Karpas-422 (cell line): ENCODE measurements at regions not wholly inside any gene's neighbourhood (a gene's known extent, or its start where the extent isn't known, plus 50 kb on each side); places are given as distances from the start of the nearest gene placed in this dataset.

Experiments used
- DNase-seq: peaks from one replicate; pipeline ENCODE4 v3.0.0-alpha.2; 2015
- H2AFZ ChIP-seq: fragments of 200-600 bp; sonication (generic); 2 replicates; pipeline ENCODE4 v1.6.1; 2014; ENCODE audit warnings: antibody characterized with exemption, low read length, mixed read lengths
- H3K27ac ChIP-seq: fragments of 200-600 bp; sonication (generic); 2 replicates; pipeline ENCODE4 v1.5.1; 2014; ENCODE audit warnings: mild to moderate bottlenecking, low read length, moderate library complexity
- H3K27me3 ChIP-seq: fragments of 200-600 bp; sonication (generic); 2 replicates; pipeline ENCODE4 v1.6.1; 2014; ENCODE audit warnings: low read length, mixed read lengths
- H3K36me3 ChIP-seq: fragments of 200-600 bp; sonication (generic); 2 replicates; pipeline ENCODE4 v1.6.1; 2014; ENCODE audit warnings: low read length, mixed read lengths; ENCODE audit not compliant: insufficient read depth
- H3K4me1 ChIP-seq: fragments of 200-600 bp; sonication (generic); 2 replicates; pipeline ENCODE4 v1.6.1; 2014; ENCODE audit warnings: mild to moderate bottlenecking, low read length, mixed read lengths
- H3K4me2 ChIP-seq: fragments of 200-600 bp; sonication (generic); 2 replicates; pipeline ENCODE4 v1.6.1; 2014; ENCODE audit warnings: low read length, low read depth, mild to moderate bottlenecking; ENCODE audit not compliant: poor library complexity, severe bottlenecking
- H3K4me3 ChIP-seq: fragments of 200-600 bp; sonication (generic); 2 replicates; pipeline ENCODE4 v1.5.1; 2014; ENCODE audit warnings: mild to moderate bottlenecking, antibody characterized with exemption, low read length, mixed read lengths
- H3K79me2 ChIP-seq: fragments of 200-600 bp; sonication (generic); 2 replicates; pipeline ENCODE4 v1.6.1; 2014; ENCODE audit warnings: mild to moderate bottlenecking, low read length, mixed read lengths
- H3K9ac ChIP-seq: fragments of 200-600 bp; sonication (generic); 2 replicates; pipeline ENCODE4 v1.6.0; 2014; ENCODE audit warnings: low read length
- H3K9me2 ChIP-seq: fragments of 200-600 bp; sonication (generic), shearing (Covaris generic); replicated peaks from 2 replicates; pipeline ENCODE4 v1.6.0; 2014; ENCODE audit warnings: mild to moderate bottlenecking, low read length, moderate library complexity; ENCODE audit not compliant: insufficient read depth
- H3K9me3 ChIP-seq: fragments of 300-700, 200-600 bp; sonication (generic); 2 replicates; pipeline ENCODE4 v1.6.1; 2014; ENCODE audit warnings: low read length, mixed read lengths
- H4K20me1 ChIP-seq: fragments of 200-600 bp; sonication (generic); 2 replicates; pipeline ENCODE4 v1.6.1; 2014; ENCODE audit warnings: mild to moderate bottlenecking, antibody characterized with exemption, low read length, low read depth; ENCODE audit not compliant: insufficient read depth

GRCh38 chr5:107147589-107147988 lies 523.1 kb downstream of the EFNA5 start:
- no peaks in the 10 kb centered on the region for H3K36me3 ChIP-seq
- H3K4me1 ChIP-seq: no peaks in the 10 kb centered on the region
- H3K9ac ChIP-seq: no peak overlapping the region
- H3K4me3 ChIP-seq: no peak overlapping the region
- no peak overlapping the region for H2AFZ ChIP-seq
- no peaks in the 10 kb centered on the region for H3K79me2 ChIP-seq
- H3K9me3 ChIP-seq: peaks cover 12% of the 10 kb centered on the region
- no peak overlapping the region for H3K4me2 ChIP-seq
- no peaks in the 10 kb centered on the region for H3K27me3 ChIP-seq
- no peaks in the 10 kb centered on the region for H3K9me2 ChIP-seq
- no peak for DNase-seq
- H4K20me1 ChIP-seq: no peaks in the 10 kb centered on the region
- no peak overlapping the region for H3K27ac ChIP-seq

GRCh38 chr5:107146901-107147300 lies 523.8 kb downstream of the EFNA5 start:
- Histone ChIP-seq H3K27ac (no peak overlapping the region), H3K79me2 (no peaks in the 10 kb centered on the region), H3K36me3 (no peaks in the 10 kb centered on the region), H3K9me3 (peaks cover 13% of the 10 kb centered on the region), H3K4me3 (no peak overlapping the region), H3K4me1 (no peaks in the 10 kb centered on the region), H4K20me1 (no peaks in the 10 kb centered on the region), H3K9ac (no peak overlapping the region), H2AFZ (no peak overlapping the region), H3K27me3 (no peaks in the 10 kb centered on the region), H3K9me2 (no peaks in the 10 kb centered on the region), H3K4me2 (no peak overlapping the region)
- no peak for DNase-seq

- no peak for DNase-seq
Observed at GRCh38 chr5:107135391-107135790, 535.3 kb downstream of the EFNA5 start.

GRCh38 chr5:107134931-107135330 lies 535.8 kb downstream of the EFNA5 start:
- Histone ChIP-seq H3K4me2 (no peak overlapping the region), H3K79me2 (no peaks in the 10 kb centered on the region), H3K36me3 (no peaks in the 10 kb centered on the region), H3K27me3 (no peaks in the 10 kb centered on the region), H3K9me2 (no peaks in the 10 kb centered on the region), H3K9me3 (peaks cover 13% of the 10 kb centered on the region), H3K4me3 (no peak overlapping the region), H3K9ac (no peak overlapping the region), H3K27ac (no peak overlapping the region), H4K20me1 (no peaks in the 10 kb centered on the region), H3K4me1 (no peaks in the 10 kb centered on the region), H2AFZ (no peak overlapping the region)
- DNase-seq: no peak

More at GRCh38 chr5:107135391-107135790, 535.3 kb downstream of the EFNA5 start:
- H3K4me2 ChIP-seq: no peak overlapping the region
- no peaks in the 10 kb centered on the region for H3K9me2 ChIP-seq
- H3K9me3 ChIP-seq: peaks cover 16% of the 10 kb centered on the region
- no peak overlapping the region for H3K4me3 ChIP-seq
- H2AFZ ChIP-seq: no peak overlapping the region
- no peaks in the 10 kb centered on the region for H4K20me1 ChIP-seq
- H3K36me3 ChIP-seq: no peaks in the 10 kb centered on the region
- H3K9ac ChIP-seq: no peak overlapping the region
- no peaks in the 10 kb centered on the region for H3K27me3 ChIP-seq
- no peak overlapping the region for H3K27ac ChIP-seq
- no peaks in the 10 kb centered on the region for H3K4me1 ChIP-seq
- H3K79me2 ChIP-seq: no peaks in the 10 kb centered on the region

GRCh38 chr5:107129051-107129450 lies 541.7 kb downstream of the EFNA5 start:
- Histone ChIP-seq H2AFZ (no peak overlapping the region), H3K4me1 (no peaks in the 10 kb centered on the region), H3K9me3 (peaks cover 13% of the 10 kb centered on the region), H3K27me3 (no peaks in the 10 kb centered on the region), H4K20me1 (no peaks in the 10 kb centered on the region), H3K4me2 (no peak overlapping the region), H3K36me3 (no peaks in the 10 kb centered on the region), H3K9me2 (no peaks in the 10 kb centered on the region), H3K4me3 (no peak overlapping the region), H3K27ac (no peak overlapping the region), H3K9ac (no peak overlapping the region), H3K79me2 (no peaks in the 10 kb centered on the region)
- DNase-seq: no peak

- Histone ChIP-seq H4K20me1 (no peaks in the 10 kb centered on the region), H3K9me2 (no peaks in the 10 kb centered on the region), H2AFZ (no peak overlapping the region), H3K9ac (no peak overlapping the region), H3K27me3 (no peaks in the 10 kb centered on the region), H3K4me2 (no peak overlapping the region), H3K9me3 (peaks cover 13% of the 10 kb centered on the region), H3K4me1 (no peaks in the 10 kb centered on the region), H3K27ac (no peak overlapping the region), H3K4me3 (no peak overlapping the region), H3K79me2 (no peaks in the 10 kb centered on the region), H3K36me3 (no peaks in the 10 kb centered on the region)
- DNase-seq: no peak
Observed at GRCh38 chr5:107127878-107128277, 542.9 kb downstream of the EFNA5 start.

GRCh38 chr5:107126341-107126740 lies 544.4 kb downstream of the EFNA5 start:
- Histone ChIP-seq H3K9me2 (no peaks in the 10 kb centered on the region), H3K27me3 (no peaks in the 10 kb centered on the region), H3K27ac (no peak overlapping the region), H3K9me3 (peaks cover 15% of the 10 kb centered on the region), H3K4me1 (no peaks in the 10 kb centered on the region), H3K9ac (no peak overlapping the region), H3K4me3 (no peak overlapping the region), H3K4me2 (no peak overlapping the region), H4K20me1 (no peaks in the 10 kb centered on the region), H3K36me3 (no peaks in the 10 kb centered on the region), H3K79me2 (no peaks in the 10 kb centered on the region), H2AFZ (no peak overlapping the region)
- DNase-seq: no peak

GRCh38 chr5:107124376-107124775 lies 546.4 kb downstream of the EFNA5 start:
- Histone ChIP-seq H3K27ac (no peak overlapping the region), H4K20me1 (no peaks in the 10 kb centered on the region), H3K4me3 (no peak overlapping the region), H3K9me2 (no peaks in the 10 kb centered on the region), H3K9ac (no peak overlapping the region), H3K4me2 (no peak overlapping the region), H2AFZ (no peak overlapping the region), H3K4me1 (no peaks in the 10 kb centered on the region), H3K36me3 (no peaks in the 10 kb centered on the region), H3K27me3 (no peaks in the 10 kb centered on the region), H3K9me3 (peaks cover 15% of the 10 kb centered on the region), H3K79me2 (no peaks in the 10 kb centered on the region)
- no peak for DNase-seq

- Histone ChIP-seq H2AFZ (no peak overlapping the region), H3K9me2 (no peaks in the 10 kb centered on the region), H3K27me3 (no peaks in the 10 kb centered on the region), H3K9me3 (peaks cover 15% of the 10 kb centered on the region), H3K36me3 (no peaks in the 10 kb centered on the region), H4K20me1 (no peaks in the 10 kb centered on the region), H3K4me2 (no peak overlapping the region), H3K4me1 (no peaks in the 10 kb centered on the region), H3K4me3 (no peak overlapping the region), H3K27ac (no peak overlapping the region), H3K79me2 (no peaks in the 10 kb centered on the region), H3K9ac (no peak overlapping the region)
- no peak for DNase-seq
Observed at GRCh38 chr5:107123014-107123413, 547.7 kb downstream of the EFNA5 start.
